ENCODE measurements at regions not wholly inside any gene's neighbourhood (a gene's known extent, or its start where the extent isn't known, plus 50 kb on each side); places are given as distances from the start of the nearest gene placed in this dataset.

DNA sequence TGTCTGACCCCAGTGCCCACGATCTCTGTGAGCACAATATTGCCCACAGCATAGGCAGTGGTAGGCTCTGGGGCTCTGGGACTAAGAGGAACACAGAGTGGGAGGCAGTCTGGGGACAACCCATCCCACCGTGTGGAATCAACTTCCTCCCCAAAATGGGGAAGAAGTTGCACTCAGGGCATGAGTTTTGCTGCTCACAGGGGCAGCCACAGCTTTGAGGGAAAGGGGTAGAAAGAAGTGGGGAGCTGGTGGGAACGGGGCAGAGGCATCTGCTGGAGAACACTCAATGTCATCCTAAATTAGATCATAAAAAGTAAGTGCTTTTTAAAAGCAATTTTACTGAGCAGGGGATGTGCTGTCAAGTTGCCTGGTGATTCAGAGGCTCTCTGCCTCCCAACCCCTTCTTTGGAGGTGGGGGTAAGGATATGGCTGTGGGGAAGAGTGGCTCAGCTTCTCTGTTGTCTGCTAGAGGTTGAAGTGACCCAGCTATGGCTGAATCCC, 233.8 kb upstream of the NCAM1 start:
- no peaks in the 10 kb centered on the region for H3K79me2 ChIP-seq (ENCODE audit: low read length)
- no peak for TF ChIP-seq EZH2phosphoT487 (IDR thresholded peaks at IDR 0.05; ENCODE audit: low read depth)
- TF ChIP-seq, protein P1, sequence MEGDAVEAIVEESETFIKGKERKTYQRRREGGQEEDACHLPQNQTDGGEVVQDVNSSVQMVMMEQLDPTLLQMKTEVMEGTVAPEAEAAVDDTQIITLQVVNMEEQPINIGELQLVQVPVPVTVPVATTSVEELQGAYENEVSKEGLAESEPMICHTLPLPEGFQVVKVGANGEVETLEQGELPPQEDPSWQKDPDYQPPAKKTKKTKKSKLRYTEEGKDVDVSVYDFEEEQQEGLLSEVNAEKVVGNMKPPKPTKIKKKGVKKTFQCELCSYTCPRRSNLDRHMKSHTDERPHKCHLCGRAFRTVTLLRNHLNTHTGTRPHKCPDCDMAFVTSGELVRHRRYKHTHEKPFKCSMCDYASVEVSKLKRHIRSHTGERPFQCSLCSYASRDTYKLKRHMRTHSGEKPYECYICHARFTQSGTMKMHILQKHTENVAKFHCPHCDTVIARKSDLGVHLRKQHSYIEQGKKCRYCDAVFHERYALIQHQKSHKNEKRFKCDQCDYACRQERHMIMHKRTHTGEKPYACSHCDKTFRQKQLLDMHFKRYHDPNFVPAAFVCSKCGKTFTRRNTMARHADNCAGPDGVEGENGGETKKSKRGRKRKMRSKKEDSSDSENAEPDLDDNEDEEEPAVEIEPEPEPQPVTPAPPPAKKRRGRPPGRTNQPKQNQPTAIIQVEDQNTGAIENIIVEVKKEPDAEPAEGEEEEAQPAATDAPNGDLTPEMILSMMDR (IDR thresholded peaks at IDR 0.05; ENCODE audit: low read depth, low read length): no peak
- H4K20me1 ChIP-seq (ENCODE audit: insufficient read depth, low read length): no peaks in the 10 kb centered on the region

GRCh38 chr11:112728288-112728687, 232.9 kb upstream of the NCAM1 start:
- TF ChIP-seq EZH2phosphoT487 (IDR thresholded peaks at IDR 0.05; ENCODE audit: low read depth): no peak
- TF ChIP-seq, protein P1 (IDR thresholded peaks at IDR 0.05; ENCODE audit: low read depth, low read length): no peak
- no peak overlapping the region for H3K27ac ChIP-seq (ENCODE audit: low read length)
- H3K4me2 ChIP-seq (ENCODE audit: low read length): no peak overlapping the region
- H3K36me3 ChIP-seq (replicated peaks; ENCODE audit: low read depth, low read length): no peaks in the 10 kb centered on the region
- no peaks in the 10 kb centered on the region for H3K4me1 ChIP-seq (ENCODE audit: low read length)
- H3K9me3 ChIP-seq (ENCODE audit: insufficient read depth, low read length): no peaks in the 10 kb centered on the region
- no peak overlapping the region for H3K4me3 ChIP-seq (ENCODE audit: low read length)
- H3K79me2 ChIP-seq (ENCODE audit: low read length): no peaks in the 10 kb centered on the region
- no peak overlapping the region for H2AFZ ChIP-seq (ENCODE audit: low read depth, low read length)
- H3K9ac ChIP-seq (ENCODE audit: low read length): no peak overlapping the region
- H4K20me1 ChIP-seq (ENCODE audit: insufficient read depth, low read length): no peaks in the 10 kb centered on the region
- peaks cover 10% of the 10 kb centered on the region; the same call in 1 of the 2 replicates for H3K27me3 ChIP-seq (ENCODE audit: low read depth, low read length)

More for the DNA sequence above, 233.8 kb upstream of the NCAM1 start:
- Histone ChIP-seq H3K4me3 (ENCODE audit: low read length) (no peak overlapping the region), H3K27me3 (ENCODE audit: low read depth, low read length) (peaks cover 10% of the 10 kb centered on the region; the same call in 1 of the 2 replicates), H2AFZ (ENCODE audit: low read depth, low read length) (no peak overlapping the region), H3K36me3 (replicated peaks; ENCODE audit: low read depth, low read length) (no peaks in the 10 kb centered on the region), H3K27ac (ENCODE audit: low read length) (no peak overlapping the region), H3K9me3 (ENCODE audit: insufficient read depth, low read length) (no peaks in the 10 kb centered on the region), H3K4me1 (ENCODE audit: low read length) (no peaks in the 10 kb centered on the region), H3K4me2 (ENCODE audit: low read length) (no peak overlapping the region), H3K9ac (ENCODE audit: low read length) (no peak overlapping the region)

DNA sequence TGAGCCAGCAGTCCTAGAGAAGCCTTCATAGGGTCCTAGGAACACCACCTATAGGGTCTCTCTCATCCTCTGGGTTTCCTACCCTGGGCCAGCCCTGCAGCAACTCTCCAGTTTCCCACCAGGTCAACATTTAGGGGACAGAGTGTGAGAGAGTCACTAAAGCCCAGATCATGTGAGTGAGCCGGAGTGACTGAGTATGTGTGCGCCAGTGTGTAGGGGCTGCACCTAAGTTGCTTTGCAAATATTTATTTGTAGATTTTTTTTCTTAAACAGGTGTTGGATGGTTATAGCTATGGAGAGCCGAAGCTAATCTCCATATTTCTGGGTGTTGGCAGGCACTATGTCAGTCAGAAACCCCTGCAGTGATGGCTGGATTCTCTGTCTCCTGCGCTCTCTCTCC, 232.5 kb upstream of the NCAM1 start:
- Histone ChIP-seq H3K4me2 (ENCODE audit: low read length) (no peak overlapping the region), H3K27me3 (ENCODE audit: low read depth, low read length) (peaks cover 10% of the 10 kb centered on the region; the same call in 1 of the 2 replicates), H3K79me2 (ENCODE audit: low read length) (no peaks in the 10 kb centered on the region), H3K4me1 (ENCODE audit: low read length) (no peaks in the 10 kb centered on the region), H3K4me3 (ENCODE audit: low read length) (no peak overlapping the region), H3K27ac (ENCODE audit: low read length) (no peak overlapping the region), H3K36me3 (replicated peaks; ENCODE audit: low read depth, low read length) (no peaks in the 10 kb centered on the region), H3K9ac (ENCODE audit: low read length) (no peak overlapping the region), H2AFZ (ENCODE audit: low read depth, low read length) (no peak overlapping the region), H3K9me3 (ENCODE audit: insufficient read depth, low read length) (no peaks in the 10 kb centered on the region), H4K20me1 (ENCODE audit: insufficient read depth, low read length) (no peaks in the 10 kb centered on the region)
- TF ChIP-seq, protein P1 (IDR thresholded peaks at IDR 0.05; ENCODE audit: low read depth, low read length): no peak
- TF ChIP-seq EZH2phosphoT487 (IDR thresholded peaks at IDR 0.05; ENCODE audit: low read depth): no peak

- no peak for TF ChIP-seq EZH2phosphoT487 (IDR thresholded peaks at IDR 0.05; ENCODE audit: low read depth)
- TF ChIP-seq, protein P1 (IDR thresholded peaks at IDR 0.05; ENCODE audit: low read depth, low read length): no peak
- H3K9me3 ChIP-seq (ENCODE audit: insufficient read depth, low read length): no peaks in the 10 kb centered on the region
- H3K4me3 ChIP-seq (ENCODE audit: low read length): no peak overlapping the region
Observed at GRCh38 chr11:112730591-112730990, 230.6 kb upstream of the NCAM1 start.

More at GRCh38 chr11:112730591-112730990, 230.6 kb upstream of the NCAM1 start:
- Histone ChIP-seq H3K36me3 (replicated peaks; ENCODE audit: low read depth, low read length) (no peaks in the 10 kb centered on the region), H3K4me1 (ENCODE audit: low read length) (no peaks in the 10 kb centered on the region), H3K4me2 (ENCODE audit: low read length) (no peak overlapping the region), H3K79me2 (ENCODE audit: low read length) (no peaks in the 10 kb centered on the region), H3K9ac (ENCODE audit: low read length) (no peak overlapping the region), H3K27me3 (ENCODE audit: low read depth, low read length) (peaks cover 10% of the 10 kb centered on the region; the same call in 1 of the 2 replicates), H3K27ac (ENCODE audit: low read length) (no peak overlapping the region), H2AFZ (ENCODE audit: low read depth, low read length) (no peak overlapping the region), H4K20me1 (ENCODE audit: insufficient read depth, low read length) (no peaks in the 10 kb centered on the region)

All from OCI-LY3 (cell line).